AG09319 (cell line): ENCODE measurements at regions not wholly inside any gene's neighbourhood (a gene's known extent, or its start where the extent isn't known, plus 50 kb on each side); places are given as distances from the start of the nearest gene placed in this dataset.

ENCODE experiments used
- DNase-seq: peaks from one replicate; pipeline ENCODE4 v3.0.0-alpha.2; 2010; ENCODE audit warnings: low read depth; ENCODE audit errors: extremely low read depth
- TF ChIP-seq, protein P1 (sequence below): IDR thresholded peaks from 2 replicates; pipeline ENCODE4 v1.5.1; 2011; ENCODE audit warnings: low read depth, mild to moderate bottlenecking, inconsistent platforms, low read length, moderate library complexity

DNA sequence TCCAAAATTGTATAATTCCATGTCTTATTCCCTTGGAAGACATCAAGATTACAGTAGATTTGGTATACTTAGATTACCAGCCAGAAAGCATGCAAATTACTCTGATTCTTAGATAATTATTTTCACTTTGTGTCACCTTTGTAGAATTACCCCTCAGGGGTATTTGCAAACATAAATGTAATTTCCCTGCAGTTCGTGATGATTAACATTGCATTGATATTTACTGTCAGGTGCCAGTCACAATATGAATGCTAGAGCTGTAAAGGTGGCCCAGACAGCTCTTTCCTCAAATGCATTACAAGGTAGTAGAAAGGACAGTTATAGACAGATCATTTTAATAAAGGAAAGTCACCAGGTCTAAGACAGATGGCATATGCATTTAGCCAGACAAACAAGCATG lies 1537.5 kb upstream of the PIK3C3 start:
- no peak for DNase-seq
- TF ChIP-seq, protein P1, sequence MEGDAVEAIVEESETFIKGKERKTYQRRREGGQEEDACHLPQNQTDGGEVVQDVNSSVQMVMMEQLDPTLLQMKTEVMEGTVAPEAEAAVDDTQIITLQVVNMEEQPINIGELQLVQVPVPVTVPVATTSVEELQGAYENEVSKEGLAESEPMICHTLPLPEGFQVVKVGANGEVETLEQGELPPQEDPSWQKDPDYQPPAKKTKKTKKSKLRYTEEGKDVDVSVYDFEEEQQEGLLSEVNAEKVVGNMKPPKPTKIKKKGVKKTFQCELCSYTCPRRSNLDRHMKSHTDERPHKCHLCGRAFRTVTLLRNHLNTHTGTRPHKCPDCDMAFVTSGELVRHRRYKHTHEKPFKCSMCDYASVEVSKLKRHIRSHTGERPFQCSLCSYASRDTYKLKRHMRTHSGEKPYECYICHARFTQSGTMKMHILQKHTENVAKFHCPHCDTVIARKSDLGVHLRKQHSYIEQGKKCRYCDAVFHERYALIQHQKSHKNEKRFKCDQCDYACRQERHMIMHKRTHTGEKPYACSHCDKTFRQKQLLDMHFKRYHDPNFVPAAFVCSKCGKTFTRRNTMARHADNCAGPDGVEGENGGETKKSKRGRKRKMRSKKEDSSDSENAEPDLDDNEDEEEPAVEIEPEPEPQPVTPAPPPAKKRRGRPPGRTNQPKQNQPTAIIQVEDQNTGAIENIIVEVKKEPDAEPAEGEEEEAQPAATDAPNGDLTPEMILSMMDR: no peak

DNA sequence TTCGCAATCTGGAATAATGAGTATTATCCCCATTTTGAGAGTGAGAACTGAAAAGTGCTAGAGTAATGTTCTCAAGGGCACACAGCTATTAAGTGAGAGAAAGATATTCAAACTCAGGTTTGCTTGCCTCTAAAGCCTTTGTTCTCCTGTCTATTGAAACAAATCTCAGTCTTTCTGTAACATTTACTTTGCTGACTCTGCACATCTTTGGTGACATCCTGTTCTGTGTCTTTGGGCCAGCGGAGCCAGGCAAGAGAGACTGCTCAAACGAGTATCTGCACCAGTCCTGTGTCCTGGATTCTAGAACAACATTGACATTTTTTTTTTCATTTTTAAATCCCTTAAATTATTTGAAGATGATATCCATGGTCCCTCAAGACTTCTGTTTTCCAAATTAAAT lies 1539.2 kb upstream of the PIK3C3 start:
- DNase-seq: no peak
- TF ChIP-seq, protein P1: no peak

DNA sequence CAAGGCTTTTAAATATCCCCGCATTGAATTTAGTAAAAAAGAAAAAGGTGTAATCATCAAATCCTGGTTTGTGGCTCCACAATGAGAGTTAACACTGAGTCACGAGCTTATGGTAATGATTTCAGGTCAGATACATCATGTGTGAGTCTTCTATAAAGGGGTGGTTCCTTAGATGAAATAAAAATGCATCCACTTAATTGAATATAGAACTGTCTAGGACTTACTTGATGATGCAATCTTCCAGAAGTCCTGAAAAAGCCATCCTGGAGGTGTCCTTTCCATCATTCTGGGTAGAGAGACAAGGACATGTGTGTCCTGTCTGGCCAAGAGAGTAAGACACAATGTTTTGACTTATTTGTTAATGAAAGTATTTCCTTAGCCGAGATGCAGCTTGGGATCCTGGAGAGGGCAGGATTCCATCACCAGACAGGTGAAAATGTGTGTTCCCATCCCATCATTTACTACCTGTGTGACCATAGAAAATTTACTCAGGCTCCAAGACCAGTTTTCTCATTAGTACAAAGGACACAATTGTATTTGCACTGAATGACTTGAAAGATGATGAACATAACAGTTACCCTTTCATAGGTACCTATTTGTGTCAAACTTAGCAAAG lies 1539.8 kb upstream of the PIK3C3 start:
- no peak for DNase-seq
- TF ChIP-seq, protein P1: no peak

DNA sequence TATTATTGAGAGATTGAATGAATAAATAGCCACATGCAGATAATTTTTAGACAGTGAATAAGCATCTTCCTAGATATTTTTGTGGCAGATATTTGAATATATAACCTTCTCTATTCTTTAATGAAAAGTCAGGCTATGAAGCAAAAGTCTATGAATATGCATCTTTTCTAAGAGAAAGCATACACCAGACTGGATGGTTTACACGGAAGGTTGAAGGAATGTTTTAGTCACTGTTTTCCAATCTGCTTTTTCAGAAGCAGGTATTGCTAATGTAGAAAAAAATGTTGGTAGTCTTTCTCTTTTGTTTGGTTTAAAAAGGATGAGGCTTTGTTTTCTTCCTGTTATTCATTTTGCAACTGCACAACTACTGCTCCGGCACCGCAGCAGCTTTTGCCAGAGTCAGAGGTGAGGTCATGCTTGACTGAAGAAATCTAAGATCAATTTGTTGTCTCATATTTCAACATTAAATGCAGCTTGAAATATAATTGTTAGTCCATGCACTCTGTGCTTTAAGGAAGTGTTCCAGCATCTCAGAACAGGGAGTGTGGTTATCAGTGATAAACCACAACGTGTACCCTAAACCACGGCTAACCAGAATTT lies 1540.8 kb upstream of the PIK3C3 start:
- DNase-seq: no peak
- TF ChIP-seq, protein P1: no peak

DNA sequence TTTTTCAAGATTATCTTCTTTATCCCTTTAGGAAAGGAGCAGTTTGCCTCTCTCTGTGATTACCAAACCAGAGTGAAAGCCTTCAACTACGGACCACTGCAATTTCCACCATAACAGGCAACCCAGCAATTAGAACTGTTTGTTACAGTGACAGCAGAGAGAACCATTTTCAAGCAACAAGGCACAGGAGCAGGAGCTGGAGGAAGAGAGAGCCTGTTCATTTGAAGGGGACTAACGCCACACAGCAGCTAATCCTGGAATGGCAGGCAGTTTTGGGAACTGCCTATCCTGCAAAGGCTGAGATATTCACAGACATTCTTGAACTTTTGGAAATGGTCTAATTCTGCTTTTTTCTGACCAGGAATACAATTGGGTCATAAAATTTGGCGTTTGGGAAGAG lies 1541.9 kb upstream of the PIK3C3 start:
- TF ChIP-seq, protein P1: no peak; the same call in 1 of the 2 replicates
- no peak for DNase-seq

DNA sequence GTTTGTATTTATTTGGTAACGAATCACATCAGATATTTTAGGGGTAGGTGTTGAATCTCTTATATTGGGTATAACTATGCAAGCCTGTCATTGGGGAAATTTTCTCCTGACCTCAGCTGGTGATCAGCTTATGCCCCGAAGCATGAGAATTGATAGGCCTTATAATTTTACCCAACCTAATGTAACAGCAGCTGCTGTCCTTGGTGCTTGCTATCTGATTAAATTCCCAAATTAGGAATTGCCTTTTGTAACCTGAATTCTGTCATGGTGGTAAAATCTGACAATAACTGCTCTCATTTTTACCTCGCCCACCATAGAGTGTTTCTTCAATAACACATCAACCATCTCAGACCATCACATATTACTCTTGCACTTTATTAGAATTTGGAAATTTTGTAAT lies 1542.6 kb upstream of the PIK3C3 start:
- TF ChIP-seq, protein P1: no peak
- DNase-seq: no peak

DNA sequence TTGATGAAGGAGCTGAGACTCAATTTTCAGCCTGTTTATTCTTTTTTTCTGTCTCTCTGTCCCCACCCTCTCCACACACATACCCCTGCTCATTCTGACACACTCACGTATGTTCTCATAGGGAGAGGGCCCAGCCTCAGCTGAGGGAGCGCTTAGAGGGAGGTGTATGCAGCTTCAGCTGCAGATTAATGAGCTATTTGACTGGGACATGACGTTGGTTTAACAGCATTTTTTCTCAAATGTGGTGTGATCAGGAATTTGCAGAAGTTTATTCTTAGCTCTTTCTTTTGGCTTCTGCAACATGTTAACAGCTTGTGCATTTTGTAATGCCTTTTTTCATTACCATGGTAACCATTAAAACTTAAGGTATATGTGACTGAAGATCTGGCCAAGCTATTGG lies 1547.1 kb upstream of the PIK3C3 start:
- TF ChIP-seq, protein P1: no peak
- DNase-seq: no peak
